ENCODE measurements at regions not wholly inside any gene's neighbourhood (a gene's known extent, or its start where the extent isn't known, plus 50 kb on each side); places are given as distances from the start of the nearest gene placed in this dataset.

DNA sequence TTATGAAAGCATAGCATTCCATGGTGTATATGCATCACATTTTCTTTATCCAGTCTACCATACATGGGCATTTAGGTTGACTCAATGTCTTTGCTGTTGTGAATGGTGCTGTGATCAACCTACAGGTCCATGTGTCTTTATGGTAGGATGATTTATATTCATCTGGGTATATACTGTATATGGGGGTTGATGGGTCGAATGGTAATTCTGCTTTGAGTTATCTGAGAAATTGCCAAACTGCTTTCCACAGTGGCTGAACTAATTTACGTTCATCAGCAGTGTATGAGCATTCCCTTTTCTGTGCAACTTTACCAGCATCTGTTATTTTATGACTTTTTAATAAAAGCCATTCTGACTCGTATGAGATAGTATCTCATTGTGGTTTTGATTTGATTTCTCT is 662.4 kb upstream of the BCHE start:
- Histone ChIP-seq H3K27me3 (no peaks in the 10 kb centered on the region), H3K27ac (no peak overlapping the region), H3K4me3 (no peak overlapping the region), H3K9me3 (no peaks in the 10 kb centered on the region), H3K36me3 (no peaks in the 10 kb centered on the region), H3K4me1 (no peaks in the 10 kb centered on the region)
- DNase-seq: no peak
- intact Hi-C loops (cut with DNase I; ENCODE audit: low total_unique reads): no loop called here
- TF ChIP-seq, protein P1, sequence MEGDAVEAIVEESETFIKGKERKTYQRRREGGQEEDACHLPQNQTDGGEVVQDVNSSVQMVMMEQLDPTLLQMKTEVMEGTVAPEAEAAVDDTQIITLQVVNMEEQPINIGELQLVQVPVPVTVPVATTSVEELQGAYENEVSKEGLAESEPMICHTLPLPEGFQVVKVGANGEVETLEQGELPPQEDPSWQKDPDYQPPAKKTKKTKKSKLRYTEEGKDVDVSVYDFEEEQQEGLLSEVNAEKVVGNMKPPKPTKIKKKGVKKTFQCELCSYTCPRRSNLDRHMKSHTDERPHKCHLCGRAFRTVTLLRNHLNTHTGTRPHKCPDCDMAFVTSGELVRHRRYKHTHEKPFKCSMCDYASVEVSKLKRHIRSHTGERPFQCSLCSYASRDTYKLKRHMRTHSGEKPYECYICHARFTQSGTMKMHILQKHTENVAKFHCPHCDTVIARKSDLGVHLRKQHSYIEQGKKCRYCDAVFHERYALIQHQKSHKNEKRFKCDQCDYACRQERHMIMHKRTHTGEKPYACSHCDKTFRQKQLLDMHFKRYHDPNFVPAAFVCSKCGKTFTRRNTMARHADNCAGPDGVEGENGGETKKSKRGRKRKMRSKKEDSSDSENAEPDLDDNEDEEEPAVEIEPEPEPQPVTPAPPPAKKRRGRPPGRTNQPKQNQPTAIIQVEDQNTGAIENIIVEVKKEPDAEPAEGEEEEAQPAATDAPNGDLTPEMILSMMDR (IDR thresholded peaks at IDR 0.05): no peak

DNA sequence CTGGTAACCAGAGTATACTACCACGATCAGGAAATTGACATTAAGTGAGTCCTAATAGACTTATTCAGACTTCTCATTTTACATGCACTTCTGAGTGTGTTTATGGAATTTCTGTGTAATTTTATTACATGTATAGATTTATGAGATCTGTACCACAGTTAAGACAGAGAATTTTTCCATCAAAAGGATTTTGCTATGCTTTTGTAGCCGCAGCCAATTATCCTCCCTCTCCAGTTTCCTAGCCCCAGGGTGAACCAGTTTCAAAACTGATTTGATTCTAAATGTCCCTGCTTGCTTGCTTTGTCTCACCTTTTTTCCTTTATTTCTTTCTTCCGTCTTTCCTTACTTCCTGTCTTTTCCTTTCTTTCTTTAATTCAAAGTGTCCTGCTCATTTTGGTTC is 661.2 kb upstream of the BCHE start:
- no peak for DNase-seq
- Histone ChIP-seq H3K36me3 (no peaks in the 10 kb centered on the region), H3K27ac (no peak overlapping the region), H3K4me1 (no peaks in the 10 kb centered on the region), H3K27me3 (no peaks in the 10 kb centered on the region), H3K9me3 (no peaks in the 10 kb centered on the region), H3K4me3 (no peak overlapping the region)
- TF ChIP-seq, protein P1 (IDR thresholded peaks at IDR 0.05): no peak
- intact Hi-C loops (cut with DNase I; ENCODE audit: low total_unique reads): no loop called here

DNA sequence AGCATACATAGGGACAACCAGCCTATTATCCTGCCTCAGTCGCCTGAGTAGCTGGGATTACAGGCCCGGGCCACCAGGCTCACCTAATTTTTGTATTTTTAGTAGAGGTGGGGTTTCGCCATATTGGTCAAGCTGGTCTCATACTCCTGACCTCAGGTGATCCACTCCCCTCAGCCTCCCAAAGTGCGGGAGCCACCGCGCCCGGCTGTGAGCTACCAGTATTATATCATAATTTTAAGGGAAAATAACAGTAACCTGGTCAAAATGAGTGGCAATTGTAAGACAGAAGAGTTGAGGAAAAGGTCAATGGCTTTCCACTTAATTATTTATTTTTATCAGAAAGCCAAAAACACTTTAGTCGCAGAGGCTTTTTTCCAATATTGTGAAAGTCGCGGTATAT is 652.6 kb upstream of the BCHE start:
- intact Hi-C loops (cut with DNase I; ENCODE audit: low total_unique reads): no loop called here
- TF ChIP-seq, protein P1 (IDR thresholded peaks at IDR 0.05): no peak

DNA sequence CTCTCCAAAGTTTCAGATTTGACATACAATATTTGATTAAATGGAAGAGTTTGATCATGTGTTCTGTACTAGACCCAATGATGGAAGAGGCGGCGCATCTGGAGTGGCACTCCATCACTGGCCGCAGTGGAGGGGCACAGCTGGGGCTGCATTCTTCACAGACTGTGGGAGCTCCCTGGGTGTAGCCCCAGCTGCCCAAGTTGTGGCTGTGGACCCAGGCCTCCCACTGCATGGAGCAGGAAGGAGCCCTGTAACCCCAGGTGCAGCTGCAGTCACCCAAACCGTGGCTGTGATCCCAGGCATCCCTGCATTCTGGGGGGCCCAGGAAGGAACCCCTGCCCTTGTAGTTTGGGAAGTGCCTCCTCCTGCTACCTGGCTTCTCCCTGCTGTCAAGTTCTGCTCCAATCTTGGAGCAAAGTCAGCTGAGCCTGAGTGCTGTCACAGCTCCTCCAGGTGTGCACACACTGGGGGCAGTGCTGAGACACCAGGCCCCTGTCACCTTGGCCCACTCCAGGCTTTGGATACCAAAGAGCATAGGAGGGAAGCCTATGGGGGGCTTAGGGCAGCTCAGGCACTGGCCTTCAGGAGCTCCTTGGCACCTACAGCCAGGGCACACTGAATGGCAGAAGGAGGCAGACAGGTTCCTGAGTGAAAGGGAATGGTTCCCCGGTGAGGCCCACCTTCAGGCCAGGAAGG is 651.9 kb upstream of the BCHE start:
- Histone ChIP-seq H3K4me1 (no peaks in the 10 kb centered on the region), H3K9me3 (no peaks in the 10 kb centered on the region), H3K4me3 (no peak overlapping the region), H3K36me3 (no peaks in the 10 kb centered on the region), H3K27me3 (no peaks in the 10 kb centered on the region), H3K27ac (no peak overlapping the region)
- no peak for DNase-seq
- TF ChIP-seq, protein P1 (IDR thresholded peaks at IDR 0.05): no peak
- intact Hi-C loops (cut with DNase I; ENCODE audit: low total_unique reads): no loop called here

More for the DNA sequence above, 652.6 kb upstream of the BCHE start:
- Histone ChIP-seq H3K27me3 (no peaks in the 10 kb centered on the region), H3K36me3 (no peaks in the 10 kb centered on the region), H3K4me1 (no peaks in the 10 kb centered on the region), H3K27ac (no peak overlapping the region), H3K9me3 (no peaks in the 10 kb centered on the region), H3K4me3 (no peak overlapping the region)
- no peak for DNase-seq

DNA sequence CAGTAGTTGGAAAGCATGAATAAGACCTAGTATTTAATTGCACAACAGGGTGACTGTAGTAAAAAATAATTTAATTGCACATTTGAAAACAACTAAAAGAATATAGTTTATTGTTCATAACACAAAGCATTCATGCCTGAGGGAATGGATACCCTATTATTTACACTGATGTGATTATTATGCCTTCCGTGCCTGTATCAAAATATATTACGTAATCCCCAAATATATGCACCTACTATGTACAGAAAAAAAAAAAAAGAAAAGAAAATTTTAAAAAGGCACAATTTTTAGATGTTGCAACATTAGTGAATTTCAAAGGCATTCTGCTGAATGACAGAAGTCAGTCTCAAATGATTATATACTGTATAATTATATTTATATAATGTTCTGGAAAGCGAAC is 647.2 kb upstream of the BCHE start:
- intact Hi-C loops (cut with DNase I; ENCODE audit: low total_unique reads): no loop called here
- no peaks in the 10 kb centered on the region for H3K4me1 ChIP-seq
- H3K36me3 ChIP-seq: no peaks in the 10 kb centered on the region
- no peaks in the 10 kb centered on the region for H3K9me3 ChIP-seq
- no peak overlapping the region for H3K27ac ChIP-seq
- H3K4me3 ChIP-seq: no peak overlapping the region
- H3K27me3 ChIP-seq: no peaks in the 10 kb centered on the region
- DNase-seq: no peak
- TF ChIP-seq, protein P1 (IDR thresholded peaks at IDR 0.05): no peak

DNA sequence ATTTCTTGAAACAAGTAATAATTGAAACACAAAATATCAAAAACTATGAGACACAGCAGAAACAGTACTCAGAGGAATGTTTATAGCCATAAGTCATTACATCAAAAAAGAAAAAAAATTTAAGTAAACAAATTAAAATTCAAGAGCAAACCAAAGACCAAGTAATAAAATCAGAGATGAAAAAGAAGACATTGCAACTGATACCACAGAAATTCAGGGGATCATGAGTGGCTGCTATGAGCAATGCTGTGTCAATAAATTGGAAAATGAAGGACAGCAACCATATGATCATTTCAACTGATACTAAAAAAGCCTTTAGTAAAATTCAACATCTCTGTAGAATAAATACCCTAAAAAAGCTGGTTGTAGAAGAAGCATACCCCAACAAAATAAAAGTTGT is 644.1 kb upstream of the BCHE start:
- no peak for DNase-seq
- TF ChIP-seq, protein P1 (IDR thresholded peaks at IDR 0.05): no peak
- intact Hi-C loops (cut with DNase I; ENCODE audit: low total_unique reads): no loop called here
- H3K27ac ChIP-seq: no peak overlapping the region
- H3K27me3 ChIP-seq: no peaks in the 10 kb centered on the region
- no peaks in the 10 kb centered on the region for H3K4me1 ChIP-seq
- H3K36me3 ChIP-seq: no peaks in the 10 kb centered on the region
- no peaks in the 10 kb centered on the region for H3K9me3 ChIP-seq
- H3K4me3 ChIP-seq: no peak overlapping the region

All from tibial artery (tissue), 4 donors.